GM12878 (cell line): ENCODE measurements at regions not wholly inside any gene's neighbourhood (a gene's known extent, or its start where the extent isn't known, plus 50 kb on each side); places are given as distances from the start of the nearest gene placed in this dataset.

Experiments
- ATF2 ChIP-seq: IDR thresholded peaks from 2 replicates; pipeline ENCODE4 v1.6.1; 2012; ENCODE audit warnings: low read length, inconsistent platforms
- BCL3 ChIP-seq: IDR thresholded peaks from 2 replicates; pipeline ENCODE4 v1.6.1; 2011; ENCODE audit warnings: borderline replicate concordance, low read depth, mild to moderate bottlenecking, moderate library complexity, low read length; ENCODE audit not compliant: insufficient read depth, poor library complexity, severe bottlenecking
- CHD1 ChIP-seq: IDR thresholded peaks from 2 replicates; pipeline ENCODE4 v1.6.1; 2012; ENCODE audit warnings: low read depth, low read length, improper control_type of control experiment
- CHD4 ChIP-seq: fragments of 200-600 bp; sonication (generic); IDR thresholded peaks from 2 replicates; pipeline ENCODE4 v1.6.1; 2016; ENCODE audit warnings: mild to moderate bottlenecking
- CREB1 ChIP-seq: IDR thresholded peaks from 2 replicates; pipeline ENCODE4 v1.6.1; 2012; ENCODE audit warnings: low read depth, mild to moderate bottlenecking, inconsistent platforms
- CTCF ChIP-seq, 3 experiments: IDR thresholded peaks in 2 of 3; conservative IDR thresholded peaks in 1 of 3; 2 replicates each; pipeline ENCODE4 v1.5.1; 2011; ENCODE audit warnings: low read depth in 3 of 3, low read length in 3 of 3, mild to moderate bottlenecking in 3 of 3, control low read depth in 2 of 3, moderate library complexity in 2 of 3, inconsistent platforms in 1 of 3, mixed read lengths in 1 of 3; ENCODE audit not compliant: control insufficient read depth in 2 of 3, insufficient read depth in 1 of 3; ENCODE audit errors: extremely low read depth in 1 of 3
- EED ChIP-seq: sonication (generic); IDR thresholded peaks from 2 replicates; pipeline ENCODE4 v1.6.1; 2016; ENCODE audit warnings: antibody characterized with exemption, low read depth
- EP300 ChIP-seq, 2 experiments: fragments of 150-350 bp in 1 of 2; IDR thresholded peaks; 2 replicates each; pipeline ENCODE4 v1.6.1; 2011 to 2012; ENCODE audit warnings: low read depth in 2 of 2, low read length in 2 of 2, borderline replicate concordance in 1 of 2, improper control_type of control experiment in 1 of 2, inconsistent platforms in 1 of 2; ENCODE audit not compliant: control insufficient read depth in 1 of 2
- GATAD2B ChIP-seq: fragments of 450-650 bp; conservative IDR thresholded peaks from 2 replicates; pipeline ENCODE4 v1.6.1; 2017; ENCODE audit warnings: low read depth, mild to moderate bottlenecking, moderate library complexity
- HDAC2 ChIP-seq: fragments of 200-600 bp; sonication (generic); IDR thresholded peaks from 2 replicates; pipeline ENCODE4 v1.6.1; 2017
- MEF2A ChIP-seq: IDR thresholded peaks from 2 replicates; pipeline ENCODE4 v1.6.1; 2011; ENCODE audit warnings: low read depth, mild to moderate bottlenecking, low read length, moderate library complexity; ENCODE audit not compliant: insufficient read depth
- MYC ChIP-seq: IDR thresholded peaks from 2 replicates; pipeline ENCODE4 v1.6.1; 2011; ENCODE audit warnings: mild to moderate bottlenecking, low read length, moderate library complexity, inconsistent platforms; ENCODE audit not compliant: insufficient read depth, insufficient replicate concordance, insufficient read length, severe bottlenecking
- NR2C2 ChIP-seq: IDR thresholded peaks from 2 replicates; pipeline ENCODE4 v1.6.1; 2011; ENCODE audit warnings: borderline replicate concordance, low read depth; ENCODE audit not compliant: control insufficient read depth, insufficient read length
- PKNOX1 ChIP-seq: fragments of 450-650 bp; IDR thresholded peaks from 2 replicates; pipeline ENCODE4 v1.6.1; 2016; ENCODE audit warnings: mild to moderate bottlenecking
- PML ChIP-seq: IDR thresholded peaks from 2 replicates; pipeline ENCODE4 v1.6.1; 2012; ENCODE audit warnings: low read length, inconsistent platforms
- RAD51 ChIP-seq: fragments of 450-650 bp; IDR thresholded peaks from 2 replicates; pipeline ENCODE4 v1.6.1; 2016; ENCODE audit warnings: moderate library complexity, mild to moderate bottlenecking, inconsistent platforms
- RBBP5 ChIP-seq: fragments of 200-600 bp; sonication (generic); conservative IDR thresholded peaks from 2 replicates; pipeline ENCODE4 v1.6.1; 2016
- RFX5 ChIP-seq: IDR thresholded peaks from 2 replicates; pipeline ENCODE4 v1.6.1; 2011; ENCODE audit warnings: low read depth, low read length, improper control_type of control experiment
- SREBF1 ChIP-seq: IDR thresholded peaks from 2 replicates; pipeline ENCODE4 v1.6.1; 2012; ENCODE audit warnings: mild to moderate bottlenecking, low read length
- SUPT20H ChIP-seq: IDR thresholded peaks from 2 replicates; pipeline ENCODE4 v1.6.1; 2011; ENCODE audit warnings: low read depth, mild to moderate bottlenecking, low read length, moderate library complexity, borderline replicate concordance; ENCODE audit not compliant: control insufficient read depth
- TARDBP ChIP-seq: IDR thresholded peaks from 2 replicates; pipeline ENCODE4 v1.6.1; 2016; ENCODE audit warnings: borderline replicate concordance
- ZNF207 ChIP-seq: fragments of 450-650 bp; IDR thresholded peaks from 2 replicates; pipeline ENCODE4 v1.6.1; 2014; ENCODE audit warnings: antibody characterized with exemption, mild to moderate bottlenecking, borderline replicate concordance
- TF ChIP-seq, protein P1 (sequence below): IDR thresholded peaks from 2 replicates; pipeline ENCODE4 v1.6.1; 2011; ENCODE audit warnings: low read depth, mild to moderate bottlenecking, low read length, moderate library complexity, borderline replicate concordance; ENCODE audit errors: extremely low read depth
- TF ChIP-seq, protein P2 (sequence below): fragments of 450-650 bp; conservative IDR thresholded peaks from 2 replicates; pipeline ENCODE4 v1.6.1; 2017; ENCODE audit warnings: mild to moderate bottlenecking, moderate library complexity

GRCh38 chr9:85114799-85115198 is 445.3 kb downstream of the NTRK2 start (continued):
- TF ChIP-seq EP300 (IDR thresholded peaks at IDR 0.05; ENCODE audit: borderline replicate concordance in 1 of 2, control insufficient read depth in 1 of 2, low read depth in 2 of 2, low read length in 2 of 2) (no peak), MEF2A (0 out of 2 replicates have a peak, but pooled peaks have one; percentile 50), RFX5 (no peak), TARDBP (no peak), BCL3 (no peak), RAD51 (no peak), HDAC2 (no peak), MYC (no peak), NR2C2 (no peak), GATAD2B (no peak), CTCF (IDR thresholded peaks at IDR 0.05 in 2 of 3, conservative IDR thresholded peaks at IDR 0.05 in 1 of 3; ENCODE audit: control insufficient read depth in 2 of 3, extremely low read depth in 1 of 3, insufficient read depth in 1 of 3, low read depth in 3 of 3, low read length in 3 of 3) (no peak), PKNOX1 (peak; percentile 58), CREB1 (peak; percentile 72), EED (peak; percentile 66; the same call in 1 of the 2 replicates), CHD1 (no peak), SREBF1 (no peak), RBBP5 (no peak), ZNF207 (no peak), CHD4 (no peak), ATF2 (peak; percentile 80), SUPT20H (no peak), PML (no peak)
- TF ChIP-seq, protein P1, sequence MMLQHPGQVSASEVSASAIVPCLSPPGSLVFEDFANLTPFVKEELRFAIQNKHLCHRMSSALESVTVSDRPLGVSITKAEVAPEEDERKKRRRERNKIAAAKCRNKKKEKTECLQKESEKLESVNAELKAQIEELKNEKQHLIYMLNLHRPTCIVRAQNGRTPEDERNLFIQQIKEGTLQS, result no peak
- TF ChIP-seq, protein P2, sequence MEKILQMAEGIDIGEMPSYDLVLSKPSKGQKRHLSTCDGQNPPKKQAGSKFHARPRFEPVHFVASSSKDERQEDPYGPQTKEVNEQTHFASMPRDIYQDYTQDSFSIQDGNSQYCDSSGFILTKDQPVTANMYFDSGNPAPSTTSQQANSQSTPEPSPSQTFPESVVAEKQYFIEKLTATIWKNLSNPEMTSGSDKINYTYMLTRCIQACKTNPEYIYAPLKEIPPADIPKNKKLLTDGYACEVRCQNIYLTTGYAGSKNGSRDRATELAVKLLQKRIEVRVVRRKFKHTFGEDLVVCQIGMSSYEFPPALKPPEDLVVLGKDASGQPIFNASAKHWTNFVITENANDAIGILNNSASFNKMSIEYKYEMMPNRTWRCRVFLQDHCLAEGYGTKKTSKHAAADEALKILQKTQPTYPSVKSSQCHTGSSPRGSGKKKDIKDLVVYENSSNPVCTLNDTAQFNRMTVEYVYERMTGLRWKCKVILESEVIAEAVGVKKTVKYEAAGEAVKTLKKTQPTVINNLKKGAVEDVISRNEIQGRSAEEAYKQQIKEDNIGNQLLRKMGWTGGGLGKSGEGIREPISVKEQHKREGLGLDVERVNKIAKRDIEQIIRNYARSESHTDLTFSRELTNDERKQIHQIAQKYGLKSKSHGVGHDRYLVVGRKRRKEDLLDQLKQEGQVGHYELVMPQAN, result no peak
